ENCODE measurements at regions not wholly inside any gene's neighbourhood (a gene's known extent, or its start where the extent isn't known, plus 50 kb on each side); places are given as distances from the start of the nearest gene placed in this dataset.
"Not testable (repeated sequence)": the region's sequence is repeated elsewhere in the genome, so short reads cannot be mapped to it uniquely, and the experiment has no call there.

DNA sequence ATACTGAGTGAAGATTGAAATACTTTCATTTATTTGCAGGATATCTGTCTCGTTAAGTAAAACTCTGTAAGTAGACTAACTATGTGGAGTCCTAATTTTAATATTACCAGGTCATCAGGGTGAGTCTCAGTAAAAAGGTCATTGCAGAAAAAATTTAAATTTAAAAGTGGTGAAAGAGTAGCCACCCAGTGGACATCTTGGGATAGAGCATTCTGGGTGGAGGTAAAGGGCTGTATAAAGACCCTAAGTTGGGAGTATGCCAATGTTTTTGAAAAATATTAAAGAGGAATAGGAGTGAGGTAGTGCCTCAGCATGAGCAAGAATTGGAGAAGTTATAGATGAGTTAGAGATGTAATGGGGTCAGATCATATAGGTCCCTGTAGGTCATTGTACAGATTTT is 145.5 kb downstream of the HMHB1 start:
- no peak for DNase-seq

DNA sequence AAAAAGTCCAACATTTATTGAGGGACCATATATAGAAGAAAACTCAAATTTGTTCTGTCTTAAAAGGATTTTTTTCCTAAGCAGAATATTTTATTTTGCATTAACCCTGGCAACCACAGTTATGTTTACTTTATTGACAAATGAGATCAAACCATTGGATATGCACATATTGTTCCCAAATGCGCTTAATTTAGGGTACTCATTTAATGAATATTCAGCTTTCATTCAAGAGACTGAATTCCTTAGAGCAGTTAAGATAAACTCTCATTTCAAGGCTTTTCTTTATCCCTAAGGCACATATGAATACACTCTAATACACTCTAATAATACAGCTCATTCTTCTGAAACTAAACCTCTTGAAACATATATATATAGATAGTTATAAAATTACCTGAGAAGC is 150.2 kb downstream of the HMHB1 start:
- no peak for DNase-seq

DNA sequence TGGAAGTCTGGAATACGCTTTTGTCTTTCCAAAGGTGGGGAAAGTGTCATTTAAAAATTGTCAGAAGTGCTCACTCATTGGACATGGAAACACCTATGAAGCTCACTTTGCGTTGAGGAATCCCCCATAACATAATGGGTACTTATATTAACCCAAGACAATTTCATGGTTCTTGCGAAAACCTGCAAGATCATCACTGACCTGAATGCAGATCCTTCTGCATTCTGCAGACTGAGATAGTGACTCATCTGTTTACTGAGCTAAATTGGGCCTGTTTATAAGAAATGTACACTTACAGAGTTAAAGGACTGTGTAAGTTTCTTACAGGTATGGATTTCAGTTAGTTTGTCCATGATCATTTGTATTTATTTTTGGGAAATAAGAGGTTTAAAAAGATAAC is 153.0 kb downstream of the HMHB1 start:
- DNase-seq: no peak

DNA sequence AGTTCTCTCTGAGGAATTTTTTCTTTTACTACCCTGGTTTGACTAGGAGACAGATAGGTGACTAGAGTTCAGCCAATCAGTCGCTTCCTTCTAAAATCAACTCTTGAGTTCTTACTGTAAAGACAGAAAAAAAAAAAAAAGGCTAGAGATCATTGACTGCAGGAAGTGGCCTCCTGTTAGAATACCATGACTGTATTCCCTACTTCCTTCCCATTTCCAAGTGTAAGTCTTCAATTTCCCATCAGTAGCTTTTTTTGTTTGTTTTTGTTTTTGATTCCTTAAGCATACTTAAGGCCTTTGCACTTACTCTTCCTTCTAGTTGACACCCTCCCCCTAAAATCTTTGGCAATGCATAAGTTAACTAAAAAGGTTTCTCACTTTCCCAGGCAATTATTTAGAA is 154.3 kb downstream of the HMHB1 start:
- DNase-seq: no peak

DNA sequence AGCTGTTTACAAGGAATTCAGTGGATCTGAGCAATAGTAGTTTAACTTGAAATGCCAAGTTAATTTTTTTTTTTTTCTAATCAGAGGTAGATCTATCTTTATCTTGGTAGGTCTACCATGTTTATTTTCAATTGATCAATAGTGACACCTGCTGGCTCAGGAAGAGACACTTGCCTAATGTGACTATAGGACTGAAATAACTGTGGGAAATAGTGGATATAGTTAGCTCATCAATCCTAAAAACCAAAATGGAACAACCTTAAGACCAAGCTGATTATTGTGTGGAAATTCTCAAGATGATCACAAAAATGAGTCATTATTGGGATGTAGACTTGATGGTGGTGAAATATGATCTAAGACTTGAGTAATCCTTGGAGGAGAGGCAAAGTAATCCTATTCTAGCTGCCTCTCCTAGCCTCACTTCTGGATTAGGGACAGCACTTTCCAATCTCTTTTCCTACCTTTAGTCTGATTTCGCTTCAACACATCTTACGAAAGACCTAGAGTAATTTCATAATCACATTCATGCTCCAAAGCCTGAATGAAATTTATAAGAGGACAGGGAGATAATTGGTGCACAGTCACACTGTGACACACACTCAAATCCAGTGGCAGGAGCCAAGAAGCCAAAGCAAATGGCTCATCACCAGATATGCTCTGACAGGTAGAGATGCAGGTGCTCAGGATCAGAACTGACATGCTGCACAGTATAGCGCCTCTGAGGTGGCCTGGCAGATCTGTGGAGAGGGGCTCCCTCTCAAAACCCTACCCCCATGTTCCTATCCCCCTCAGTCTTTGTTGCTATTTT is 156.3 kb downstream of the HMHB1 start:
- DNase-seq: no peak

DNA sequence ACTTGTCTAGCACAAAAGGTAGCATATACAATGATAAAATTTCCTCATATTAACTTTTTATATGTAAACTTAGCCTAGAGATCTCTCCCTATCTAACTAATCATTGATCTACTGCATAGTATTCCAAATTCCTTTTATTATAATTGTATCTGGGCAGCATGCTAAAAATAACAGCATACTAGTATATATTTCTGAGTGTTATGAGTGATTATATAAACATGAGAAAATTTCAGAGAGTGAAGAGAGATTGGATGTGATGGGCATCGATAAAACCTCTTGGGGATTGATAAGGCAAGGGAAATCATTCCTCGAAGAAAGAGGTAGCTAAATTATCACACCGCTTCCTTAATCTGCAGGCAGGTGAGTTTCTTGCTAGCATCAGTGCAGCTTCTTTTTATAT is 158.2 kb downstream of the HMHB1 start:
- DNase-seq: no peak

DNA sequence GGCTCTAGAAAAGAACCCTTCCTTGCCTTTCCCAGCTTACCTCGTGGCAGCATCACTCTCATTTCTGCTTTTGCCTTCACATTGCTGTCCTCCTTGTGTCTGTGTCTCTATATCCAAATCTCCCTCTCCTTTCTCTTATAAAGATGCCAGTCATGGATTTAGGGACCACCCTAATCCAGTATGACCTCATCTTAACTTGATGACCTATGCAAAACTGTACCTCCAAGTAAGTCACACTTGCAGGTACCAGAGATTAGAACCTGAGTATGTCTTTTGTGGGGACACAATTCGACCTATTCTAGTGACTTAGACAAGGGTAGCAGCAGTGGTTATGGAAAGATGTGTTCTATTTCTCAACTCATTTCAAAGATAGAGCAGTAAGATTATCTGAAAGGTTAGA is 160.1 kb downstream of the HMHB1 start:
- DNase-seq: no peak

DNA sequence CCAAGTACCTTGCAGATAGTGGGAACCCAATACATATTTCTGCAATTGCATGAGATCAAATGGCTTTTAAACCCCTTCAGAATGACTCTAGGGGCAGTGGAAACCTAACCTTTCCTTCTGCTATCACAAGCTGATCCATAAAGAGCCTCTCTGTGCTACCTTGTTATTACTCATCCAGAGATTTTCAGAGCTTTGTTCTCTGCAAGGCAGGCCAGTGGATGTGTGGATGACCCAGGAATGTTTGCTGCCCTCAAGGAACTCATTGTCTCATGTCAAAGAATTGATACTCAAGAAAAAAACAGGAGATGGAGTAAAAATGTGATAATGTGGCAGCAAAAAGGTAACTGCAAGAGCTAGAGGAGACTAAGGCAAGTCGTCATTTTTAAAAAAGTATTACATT is 164.1 kb downstream of the HMHB1 start:
- no peak for DNase-seq

DNA sequence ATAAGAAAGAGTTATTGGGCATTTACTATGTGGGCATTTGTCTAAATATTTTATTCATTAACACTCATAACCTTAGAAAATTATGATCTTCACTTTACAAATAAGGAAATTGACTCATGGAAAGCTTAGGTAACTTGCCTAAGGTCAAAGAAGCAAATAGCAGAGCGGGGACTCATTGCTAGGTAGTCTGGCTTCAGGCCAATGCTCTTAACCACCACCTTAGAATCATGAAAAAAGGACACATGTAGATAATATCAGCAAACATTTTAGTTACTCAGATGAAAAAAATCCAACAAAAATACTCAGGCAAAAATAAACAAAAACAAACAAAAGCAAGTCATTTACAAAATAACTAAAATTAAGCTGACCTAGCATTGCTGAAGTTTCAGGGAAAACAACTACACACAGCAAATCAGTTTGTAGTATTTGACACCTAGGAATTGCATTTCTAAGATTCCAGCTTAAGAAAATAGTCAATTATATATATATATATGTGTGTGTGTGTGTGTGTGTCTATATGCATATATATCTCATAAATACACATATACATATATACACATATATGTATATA is 166.0 kb downstream of the HMHB1 start:
- DNase-seq: no peak

DNA sequence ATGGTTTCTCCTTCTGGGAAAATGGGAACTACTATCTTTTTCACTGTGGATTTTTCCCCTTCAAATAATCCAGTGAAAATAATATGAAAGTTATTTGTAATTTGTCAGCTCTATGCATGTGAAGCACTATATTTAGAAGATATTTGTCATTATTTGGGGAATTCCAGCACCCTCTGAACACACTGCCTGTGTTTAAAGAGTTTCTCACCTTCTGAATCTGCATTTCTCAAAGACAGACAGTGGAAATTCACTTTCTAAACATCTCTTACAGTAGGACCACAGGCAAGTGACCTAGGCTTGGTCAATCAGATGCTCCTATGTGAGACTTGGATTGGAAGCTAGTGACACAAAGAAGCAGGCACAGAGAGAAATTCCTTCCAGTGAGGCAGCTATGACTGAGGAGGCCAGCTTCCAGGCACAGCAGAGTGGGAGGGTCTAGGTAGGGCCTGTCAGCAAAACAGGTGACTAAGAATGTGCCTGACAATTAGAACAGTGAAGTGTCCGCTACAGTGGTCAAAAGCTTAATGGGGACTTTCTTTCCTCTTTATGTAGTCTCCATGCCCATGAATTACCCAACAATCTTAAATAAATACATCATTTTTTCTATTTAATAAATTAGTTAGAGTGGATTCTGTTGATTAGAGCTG is 167.2 kb downstream of the HMHB1 start:
- no peak for DNase-seq

DNA sequence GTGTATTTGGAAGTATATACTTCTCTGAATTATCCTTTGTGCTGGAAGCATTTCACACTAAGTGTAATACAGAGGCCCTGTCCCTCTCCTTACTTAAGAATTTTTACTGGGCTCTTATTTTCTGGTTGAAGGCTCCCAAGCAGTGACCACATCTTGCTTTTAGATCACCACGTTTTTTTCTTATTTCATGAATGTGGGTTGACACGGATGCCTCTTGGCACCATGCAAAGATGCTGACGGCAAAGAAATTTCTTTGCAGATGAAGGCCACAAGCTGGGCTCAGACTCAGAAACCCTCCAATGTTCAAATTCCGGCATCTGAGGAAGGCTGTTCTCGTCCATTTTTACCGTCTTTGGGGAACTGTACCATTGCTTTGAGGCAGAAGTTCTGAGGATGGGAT is 168.5 kb downstream of the HMHB1 start:
- DNase-seq: no peak

DNA sequence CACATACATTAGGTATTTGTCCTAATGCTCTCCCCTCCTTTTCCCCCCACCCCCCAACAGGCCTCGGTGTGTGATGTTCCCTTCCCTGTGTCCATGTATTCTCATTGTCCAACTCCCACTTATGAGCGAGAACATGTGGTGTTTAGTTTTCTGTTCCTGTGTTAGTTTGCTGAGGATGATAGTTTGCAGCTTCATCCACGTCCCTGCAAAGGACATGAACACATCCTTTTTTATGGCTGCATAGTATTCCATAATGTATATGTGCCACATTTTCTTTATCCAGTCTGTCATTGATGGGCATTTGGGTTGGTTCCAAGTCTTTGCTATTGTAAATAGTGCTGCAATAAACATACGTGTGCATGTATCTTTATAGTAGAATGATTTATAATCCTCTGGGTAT is 171.0 kb downstream of the HMHB1 start:
- DNase-seq: not testable (repeated sequence)

DNA sequence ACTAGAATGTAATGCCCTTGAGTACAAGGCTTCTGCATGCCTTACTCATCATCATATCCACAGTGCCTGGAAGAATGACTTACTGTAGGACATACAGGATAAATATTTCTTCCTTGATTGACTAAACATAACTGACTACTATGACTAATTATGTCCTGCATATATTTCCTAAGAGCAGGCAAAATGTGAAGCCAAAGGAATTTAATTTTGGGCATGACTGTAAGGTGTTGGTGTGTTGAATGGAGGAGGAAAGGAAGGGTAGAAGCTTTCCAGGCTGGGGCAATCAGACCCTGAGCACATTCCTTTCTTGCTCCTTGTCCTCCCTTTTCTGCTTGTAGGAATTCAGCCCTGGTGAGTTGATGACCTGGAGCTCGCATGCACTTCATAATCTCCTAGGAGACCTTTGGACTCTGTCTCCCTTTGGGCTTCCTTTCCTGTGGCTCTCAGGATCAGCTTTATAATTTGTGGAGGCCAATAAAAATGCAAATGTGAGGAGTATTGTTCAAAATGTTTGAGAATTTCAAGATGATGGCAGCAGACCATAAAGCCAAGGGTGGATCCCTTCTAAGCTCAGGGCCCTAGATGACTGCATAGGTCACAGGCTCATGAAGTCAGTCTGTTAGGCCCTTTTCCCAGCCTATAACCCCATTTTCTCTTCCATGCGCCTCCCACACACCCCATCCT is 174.0 kb downstream of the HMHB1 start:
- no peak for DNase-seq

DNA sequence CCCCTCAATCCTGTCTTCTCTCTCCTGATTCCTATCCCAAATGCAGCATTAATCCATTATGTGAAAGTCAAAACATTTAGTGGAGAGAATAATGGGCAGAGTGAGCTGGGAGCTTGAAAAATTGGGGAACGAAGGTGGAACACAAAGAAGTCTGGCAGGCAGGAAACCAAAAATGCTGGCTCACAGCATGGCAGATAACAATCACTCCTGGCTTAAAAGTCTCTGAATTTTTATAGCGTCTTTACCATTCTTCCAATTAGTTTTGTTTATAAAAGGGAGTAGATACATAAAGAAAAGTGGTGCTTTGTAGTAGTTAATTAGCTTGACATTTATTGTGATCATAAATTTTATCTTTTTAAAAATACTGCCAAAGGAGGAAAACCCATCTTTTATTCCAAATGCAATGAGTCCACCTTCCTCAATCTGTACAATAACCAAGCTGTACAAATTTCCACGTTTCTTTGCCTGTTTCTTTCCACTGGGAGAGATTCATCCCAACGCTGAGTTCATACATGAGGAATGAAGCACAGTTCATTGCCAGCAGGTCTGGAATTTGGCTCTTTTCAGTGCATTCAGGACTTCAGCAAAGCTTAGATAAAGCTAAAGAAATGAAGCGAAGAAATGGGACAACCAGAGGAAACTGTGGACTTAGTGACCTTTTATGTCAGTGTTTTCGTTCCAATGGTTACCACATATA is 174.7 kb downstream of the HMHB1 start:
- peak; percentile 77 for DNase-seq

DNA sequence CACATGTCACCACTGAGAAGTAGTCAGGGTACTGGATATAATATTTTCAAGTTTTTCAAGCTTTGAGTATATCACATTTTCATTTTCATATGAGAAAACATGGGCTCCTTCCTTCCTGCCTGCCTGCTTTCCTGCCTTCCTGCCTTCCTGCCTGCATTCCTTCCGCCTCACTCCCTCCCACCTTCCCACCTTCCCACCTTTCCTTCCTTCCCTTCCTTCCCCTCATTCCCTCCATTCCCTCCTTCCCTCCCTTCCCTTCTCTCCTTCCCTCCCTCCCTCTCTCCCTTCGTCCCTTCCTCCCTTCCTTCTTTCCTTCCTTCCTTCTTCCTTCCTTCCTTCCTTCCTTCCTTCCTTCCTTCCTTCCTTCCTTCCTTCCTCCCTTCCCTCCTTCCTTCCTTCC is 175.3 kb downstream of the HMHB1 start:
- DNase-seq: no peak

DNA sequence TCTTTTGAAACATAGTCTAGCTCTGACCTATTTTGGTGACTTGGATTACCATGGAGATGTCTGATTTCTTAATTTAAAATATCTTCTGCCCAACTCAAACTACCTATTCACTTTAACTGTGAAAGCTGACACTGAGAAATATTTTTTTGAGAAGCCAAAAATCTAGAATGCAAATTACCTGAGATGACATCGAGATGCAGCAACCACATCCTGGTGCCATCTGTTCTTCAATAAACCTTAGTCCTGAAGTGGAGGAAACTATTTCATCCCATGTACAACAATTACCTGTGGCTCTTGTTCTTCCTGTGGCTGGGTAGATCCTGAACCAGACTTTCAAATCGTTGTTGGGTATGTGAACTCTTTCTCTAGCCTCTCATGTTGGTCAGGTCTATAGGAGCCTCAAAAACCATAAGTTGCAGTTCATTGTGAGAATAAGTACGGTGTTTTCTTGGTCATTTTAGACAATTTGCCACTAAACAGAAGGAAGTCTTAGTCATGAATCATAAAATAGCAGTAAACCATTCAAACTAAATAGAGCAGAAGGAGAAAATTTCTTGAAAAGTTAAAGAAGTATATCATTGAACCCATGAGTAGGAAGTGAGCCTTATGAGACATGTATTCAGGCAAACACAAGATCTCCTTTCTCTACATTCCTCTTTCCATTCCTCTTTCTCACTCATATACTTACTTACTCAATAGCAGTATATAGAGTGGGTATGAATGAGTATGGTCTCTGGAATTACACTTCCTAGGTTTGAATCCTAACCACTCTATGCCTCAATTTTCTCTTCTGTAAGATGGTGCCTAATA is 176.0 kb downstream of the HMHB1 start:
- no peak for DNase-seq

DNA sequence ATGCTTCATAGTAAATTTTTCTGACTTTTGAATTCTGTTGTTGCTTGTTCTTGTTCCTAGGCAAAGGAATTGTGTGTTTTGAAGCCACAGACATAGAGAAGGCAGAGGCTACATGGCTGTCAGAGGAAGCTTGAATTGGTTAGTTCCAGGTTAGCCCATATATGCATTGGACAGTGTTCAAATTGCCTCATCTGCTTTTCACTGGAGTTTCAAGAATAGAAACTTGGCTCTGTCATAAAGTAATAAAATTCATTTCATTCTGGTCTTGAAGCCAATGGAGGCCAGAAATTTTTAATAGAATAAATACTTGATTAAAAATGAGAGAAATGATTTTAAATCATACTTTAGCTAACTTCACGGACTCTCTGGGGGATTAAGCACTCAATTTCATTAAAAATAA is 178.0 kb downstream of the YIPF5 start:
- DNase-seq: no peak

DNA sequence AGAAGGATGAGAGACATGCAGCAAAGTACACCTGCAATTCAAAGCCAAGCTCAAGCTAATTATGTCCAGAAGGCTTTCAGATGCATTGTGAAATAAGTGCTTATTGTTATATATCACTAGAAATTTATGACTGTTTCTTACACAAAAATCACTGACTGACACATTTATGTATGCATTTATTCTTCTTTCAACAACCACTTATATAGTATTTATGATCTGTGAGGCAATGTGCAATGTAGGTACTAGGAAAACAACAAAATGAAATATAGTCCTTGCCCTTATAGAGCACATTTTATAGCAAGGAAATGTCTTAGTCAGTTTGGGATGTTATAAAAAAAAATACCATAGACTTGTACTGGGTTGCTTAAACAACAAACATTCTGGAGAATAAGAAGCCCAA is 167.6 kb downstream of the YIPF5 start:
- no peak for DNase-seq

DNA sequence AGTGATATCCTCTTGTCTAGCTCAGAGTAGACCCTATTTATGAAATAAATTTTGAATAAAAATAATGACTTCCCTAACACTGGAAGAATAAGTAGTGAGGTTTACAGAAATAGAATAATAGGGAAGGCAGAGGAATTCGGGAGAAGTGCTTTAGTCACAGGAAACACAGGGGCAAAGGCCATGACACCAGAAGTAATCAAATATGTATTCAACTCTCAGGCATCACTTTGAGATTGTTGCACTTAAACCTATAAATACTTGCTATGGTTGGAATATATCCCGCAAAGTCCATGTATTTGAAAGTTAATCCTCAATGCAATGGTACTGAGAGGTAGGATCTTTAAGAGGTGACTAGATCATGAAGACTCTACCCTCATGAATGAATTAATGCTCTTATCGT is 166.8 kb downstream of the YIPF5 start:
- DNase-seq: no peak

DNA sequence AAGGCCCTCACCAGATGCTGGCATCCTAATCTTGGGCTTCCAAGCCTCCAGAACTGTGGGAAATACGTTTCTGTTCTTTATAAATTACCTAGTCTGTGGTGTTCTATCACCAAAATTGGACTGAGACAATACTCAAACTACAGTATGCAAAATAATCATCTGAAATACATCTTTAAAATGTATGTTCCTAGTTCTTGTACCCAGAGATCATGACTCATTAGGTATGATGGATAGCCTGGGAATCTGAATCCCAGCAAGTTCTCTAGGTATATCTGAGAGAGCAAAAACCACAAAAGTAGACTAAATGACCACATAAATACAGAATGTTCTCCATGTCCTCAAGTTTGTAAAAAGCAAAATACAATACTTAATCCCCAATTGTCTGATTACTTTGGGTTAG is 166.3 kb downstream of the YIPF5 start:
- DNase-seq: no peak

DNA sequence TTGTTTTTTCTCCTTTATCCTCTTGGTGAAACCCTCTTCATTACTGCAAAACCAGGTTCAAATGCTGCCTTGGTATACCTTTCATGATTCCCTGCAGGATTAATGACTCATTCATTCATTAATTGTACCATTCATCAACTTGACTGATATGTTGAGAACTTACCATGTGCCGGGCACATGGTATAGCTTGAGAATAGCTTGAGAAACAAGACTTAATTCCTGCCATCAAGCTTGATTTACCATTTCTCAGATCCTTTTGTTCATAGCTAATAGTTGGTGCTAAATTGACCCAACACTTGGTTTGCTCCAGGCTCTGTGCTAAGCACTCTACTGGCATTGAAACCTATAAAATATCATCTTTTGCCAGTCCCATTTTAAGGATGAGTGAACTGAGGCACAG is 165.7 kb downstream of the YIPF5 start:
- DNase-seq: no peak

DNA sequence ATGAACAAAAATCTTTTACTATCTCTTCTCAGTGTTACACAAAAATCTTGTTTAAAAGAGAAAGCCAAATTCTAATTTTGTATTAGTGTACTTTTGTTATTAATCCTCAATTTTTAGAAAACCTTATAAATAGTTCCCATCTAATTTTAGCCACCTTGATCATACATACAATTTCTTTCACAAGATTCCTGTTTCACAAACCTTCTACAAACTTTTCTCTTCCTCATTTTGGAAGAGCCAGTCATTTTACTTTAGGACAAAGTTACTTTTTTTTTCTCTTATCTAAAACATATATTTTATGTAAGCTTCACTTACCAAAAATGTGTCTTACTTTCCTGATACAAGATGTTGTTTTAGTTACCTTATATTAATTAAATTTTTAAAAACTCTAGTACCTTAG is 161.3 kb downstream of the YIPF5 start:
- no peak for DNase-seq
